IPS DF 4.7 (cell line): ENCODE measurements at regions not wholly inside any gene's neighbourhood (a gene's known extent, or its start where the extent isn't known, plus 50 kb on each side); places are given as distances from the start of the nearest gene placed in this dataset.

Experiments used
- DNase-seq: peaks from one replicate; pipeline ENCODE4 v3.0.0-alpha.2; 2013; ENCODE audit warnings: low spot score; ENCODE audit errors: extremely low read depth

GRCh38 chr12:91422127-91422526, 239.5 kb upstream of the DCN start:
- DNase-seq, result no peak

GRCh38 chr12:91419809-91420208, 237.2 kb upstream of the DCN start:
- no peak for DNase-seq

GRCh38 chr12:91418221-91419090, 235.8 kb upstream of the DCN start:
- DNase-seq, result no peak

GRCh38 chr12:91417650-91418049, 235.0 kb upstream of the DCN start:
- DNase-seq, result no peak

- DNase-seq, result no peak
These were observed 232.0 kb upstream of the DCN start for GRCh38 chr12:91414636-91415035.

GRCh38 chr12:91413581-91414546, 231.2 kb upstream of the DCN start:
- DNase-seq, result no peak

- no peak for DNase-seq
These were observed 224.3 kb upstream of the DCN start for GRCh38 chr12:91406920-91407341.

- no peak for DNase-seq
These were observed 221.8 kb upstream of the DCN start for GRCh38 chr12:91404441-91404840.

GRCh38 chr12:91401190-91401589, 218.6 kb upstream of the DCN start:
- no peak for DNase-seq

- no peak for DNase-seq
These were observed 217.7 kb upstream of the DCN start for GRCh38 chr12:91400271-91400670.

GRCh38 chr12:91397866-91398532, 215.4 kb upstream of the DCN start:
- no peak for DNase-seq

GRCh38 chr12:91396293-91396692, 213.7 kb upstream of the DCN start:
- DNase-seq, result no peak

- DNase-seq, result no peak
These were observed 213.1 kb upstream of the DCN start for GRCh38 chr12:91395628-91396135.

- DNase-seq, result no peak
These were observed 212.3 kb upstream of the DCN start for GRCh38 chr12:91394903-91395302.

GRCh38 chr12:91388573-91388972, 206.0 kb upstream of the DCN start:
- DNase-seq, result no peak

GRCh38 chr12:91387461-91388134, 205.0 kb upstream of the DCN start:
- DNase-seq, result no peak

GRCh38 chr12:91384806-91385205, 202.2 kb upstream of the DCN start:
- DNase-seq, result no peak

GRCh38 chr12:91384366-91384765, 201.7 kb upstream of the DCN start:
- DNase-seq, result no peak

- no peak for DNase-seq
These were observed 200.5 kb upstream of the DCN start for GRCh38 chr12:91383099-91383498.

GRCh38 chr12:91382081-91382543, 199.5 kb upstream of the DCN start:
- peak; percentile 88 for DNase-seq
